CD4-positive, alpha-beta T cell (primary cell): ENCODE measurements at regions not wholly inside any gene's neighbourhood (a gene's known extent, or its start where the extent isn't known, plus 50 kb on each side); places are given as distances from the start of the nearest gene placed in this dataset.

Experiments used
- ATAC-seq: fragments of 200-7000 bp; cut with Tn5 transposase; one replicate; pipeline ENCODE4 v1.10.0; 2022; ENCODE audit warnings: mild to moderate bottlenecking; ENCODE audit not compliant: poor library complexity
- CTCF ChIA-PET: fragments of 350-600 bp; sonication (Branson Sonifier 250); formaldehyde crosslinking; loops from one replicate; lab custom pipeline; 2021; ENCODE audit warnings: antibody characterized with exemption, inconsistent platforms; lab: Charles Lee
- POLR2A ChIA-PET: fragments of 350-600 bp; sonication (Branson Sonifier 250); formaldehyde crosslinking; loops from one replicate; lab custom pipeline; 2021; ENCODE audit warnings: antibody characterized with exemption, inconsistent platforms; lab: Charles Lee
- DNase-seq, 14 experiments: peaks; one replicate each; pipeline ENCODE4 v3.0.0-alpha.2; 2013 to 2020; ENCODE audit warnings: mixed read lengths in 2 of 14
- H3K27ac ChIP-seq, 2 donors: one replicate each; pipeline versions ENCODE4 v1.5.1 to v1.7.0; 2013; ENCODE audit warnings: low read length in 2 of 2, low read depth in 1 of 2, mild to moderate bottlenecking in 1 of 2
- H3K27me3 ChIP-seq, 2 experiments: 1 replicate in 1 of 2; 2 replicates in 1 of 2; pipeline versions ENCODE4 v1.6.1 to v1.7.0; 2013; ENCODE audit warnings: low read length in 2 of 2, control low read depth in 1 of 2, mild to moderate bottlenecking in 1 of 2, moderate library complexity in 1 of 2; ENCODE audit not compliant: insufficient read depth in 2 of 2, control insufficient read depth in 1 of 2
- H3K36me3 ChIP-seq: one replicate; pipeline ENCODE4 v1.6.1; 2013; ENCODE audit warnings: low read length, control low read depth; ENCODE audit not compliant: insufficient read depth
- H3K4me1 ChIP-seq: one replicate; pipeline ENCODE4 v1.6.1; 2013; ENCODE audit warnings: low read length, control low read depth; ENCODE audit not compliant: insufficient read depth
- H3K4me3 ChIP-seq: one replicate; pipeline ENCODE4 v1.5.1; 2013; ENCODE audit warnings: mild to moderate bottlenecking, low read length, moderate library complexity
- H3K9me3 ChIP-seq, 2 experiments: 1 replicate in 1 of 2; 2 replicates in 1 of 2; pipeline versions ENCODE4 v1.6.1 to v1.7.0; 2013; ENCODE audit warnings: low read length in 2 of 2, mild to moderate bottlenecking in 2 of 2, control low read depth in 1 of 2, moderate library complexity in 1 of 2; ENCODE audit not compliant: control insufficient read depth in 1 of 2, insufficient read depth in 1 of 2
- H3K27ac Mint-ChIP-seq: one replicate; pipeline ENCODE4 v1.8.0; 2020; ENCODE audit warnings: mixed read lengths
- H3K27me3 Mint-ChIP-seq: one replicate; pipeline ENCODE4 v1.8.0; 2021; ENCODE audit warnings: mixed read lengths
- H3K36me3 Mint-ChIP-seq: one replicate; pipeline ENCODE4 v1.8.0; 2021; ENCODE audit warnings: low read depth, mixed read lengths
- H3K4me1 Mint-ChIP-seq: one replicate; pipeline ENCODE4 v1.8.0; 2021; ENCODE audit warnings: low read depth, mixed read lengths
- H3K4me3 Mint-ChIP-seq: one replicate; pipeline ENCODE4 v1.8.0; 2020; ENCODE audit warnings: mild to moderate bottlenecking, mixed read lengths
- H3K9me3 Mint-ChIP-seq: one replicate; pipeline ENCODE4 v1.8.0; 2020; ENCODE audit warnings: mixed read lengths
- intact Hi-C, 2 experiments: fragments of 100-400 bp; cut with DNase I in 1 of 2; cut with micrococcal nuclease in 1 of 2; formaldehyde crosslinking; loops; one replicate each; pipeline versions ENCODE4 v1.15.1 to v1.9.0; 2023 to 2025; cut with DNase I, micrococcal nuclease
- TF ChIP-seq, protein P1 (sequence below): fragments of 200-600 bp; IDR thresholded peaks from one replicate; pipeline ENCODE4 v1.8.0; 2022; ENCODE audit warnings: antibody characterized with exemption, mild to moderate bottlenecking

DNA sequence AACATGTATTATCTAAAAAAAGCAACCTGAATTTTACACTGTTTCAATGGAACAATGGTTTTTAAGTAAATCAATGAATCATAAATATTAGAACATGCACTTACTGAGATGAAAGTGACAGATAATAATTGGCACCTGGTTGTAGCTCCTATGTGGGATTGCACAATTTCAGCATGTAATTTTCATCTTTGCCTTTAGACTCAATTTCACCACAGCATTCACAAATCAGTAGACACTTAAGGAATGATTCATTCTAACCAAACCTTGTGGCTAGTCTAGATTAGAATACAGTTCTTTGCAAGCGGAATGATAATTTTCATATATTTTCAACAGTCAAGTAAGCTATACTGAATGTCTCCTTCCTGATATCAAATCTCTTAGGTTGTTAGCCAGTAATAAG is 853.4 kb downstream of the KCNT2 start:
- DNase-seq (no peak), ATAC-seq (no peak)
- TF ChIP-seq, protein P1, sequence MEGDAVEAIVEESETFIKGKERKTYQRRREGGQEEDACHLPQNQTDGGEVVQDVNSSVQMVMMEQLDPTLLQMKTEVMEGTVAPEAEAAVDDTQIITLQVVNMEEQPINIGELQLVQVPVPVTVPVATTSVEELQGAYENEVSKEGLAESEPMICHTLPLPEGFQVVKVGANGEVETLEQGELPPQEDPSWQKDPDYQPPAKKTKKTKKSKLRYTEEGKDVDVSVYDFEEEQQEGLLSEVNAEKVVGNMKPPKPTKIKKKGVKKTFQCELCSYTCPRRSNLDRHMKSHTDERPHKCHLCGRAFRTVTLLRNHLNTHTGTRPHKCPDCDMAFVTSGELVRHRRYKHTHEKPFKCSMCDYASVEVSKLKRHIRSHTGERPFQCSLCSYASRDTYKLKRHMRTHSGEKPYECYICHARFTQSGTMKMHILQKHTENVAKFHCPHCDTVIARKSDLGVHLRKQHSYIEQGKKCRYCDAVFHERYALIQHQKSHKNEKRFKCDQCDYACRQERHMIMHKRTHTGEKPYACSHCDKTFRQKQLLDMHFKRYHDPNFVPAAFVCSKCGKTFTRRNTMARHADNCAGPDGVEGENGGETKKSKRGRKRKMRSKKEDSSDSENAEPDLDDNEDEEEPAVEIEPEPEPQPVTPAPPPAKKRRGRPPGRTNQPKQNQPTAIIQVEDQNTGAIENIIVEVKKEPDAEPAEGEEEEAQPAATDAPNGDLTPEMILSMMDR = no peak
- H3K4me3 Mint-ChIP-seq = no peak overlapping the region
- ChIA-PET CTCF (no interaction called here), POLR2A (no interaction called here)
- no peaks in the 10 kb centered on the region for H3K4me1 Mint-ChIP-seq
- H3K36me3 Mint-ChIP-seq = no peaks in the 10 kb centered on the region
- H3K27me3 Mint-ChIP-seq = no peaks in the 10 kb centered on the region
- H3K4me1 ChIP-seq = no peaks in the 10 kb centered on the region
- no peak overlapping the region for H3K27ac ChIP-seq
- H3K27ac Mint-ChIP-seq = no peak overlapping the region
- no peaks in the 10 kb centered on the region for H3K9me3 Mint-ChIP-seq
- H3K36me3 ChIP-seq = no peaks in the 10 kb centered on the region
- intact Hi-C loops = no loop called here
- no peak overlapping the region for H3K4me3 ChIP-seq
- H3K27me3 ChIP-seq = no peaks in the 10 kb centered on the region
- no peaks in the 10 kb centered on the region for H3K9me3 ChIP-seq

DNA sequence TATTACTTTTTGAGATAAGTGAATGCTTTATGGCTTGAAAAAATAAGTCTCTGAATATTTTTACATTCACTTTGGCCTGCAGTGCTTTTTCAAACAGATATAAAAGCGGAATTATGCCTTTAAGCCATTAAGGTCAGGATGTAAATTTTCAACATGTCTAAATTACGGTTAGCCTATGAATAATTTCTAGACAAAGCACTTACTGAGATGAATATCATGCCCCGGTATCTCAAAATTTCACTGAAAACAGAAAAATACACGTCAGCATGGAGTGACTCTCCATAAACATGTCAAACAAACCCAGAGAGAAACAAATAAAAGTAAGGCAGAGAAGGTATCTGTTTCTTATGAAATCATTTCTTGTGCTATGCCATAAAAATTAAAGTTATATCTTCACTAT is 853.9 kb downstream of the KCNT2 start:
- no peak for DNase-seq
- H3K27ac ChIP-seq = no peak overlapping the region
- no peaks in the 10 kb centered on the region for H3K9me3 ChIP-seq
- H3K36me3 ChIP-seq = no peaks in the 10 kb centered on the region
- TF ChIP-seq, protein P1 = no peak
- intact Hi-C loops = no loop called here
- no peaks in the 10 kb centered on the region for H3K27me3 ChIP-seq
- ATAC-seq = no peak
- H3K9me3 Mint-ChIP-seq = no peaks in the 10 kb centered on the region
- ChIA-PET CTCF (no interaction called here), POLR2A (no interaction called here)
- H3K4me3 Mint-ChIP-seq = no peak overlapping the region
- no peaks in the 10 kb centered on the region for H3K4me1 ChIP-seq
- no peaks in the 10 kb centered on the region for H3K4me1 Mint-ChIP-seq
- H3K27ac Mint-ChIP-seq = no peak overlapping the region
- no peaks in the 10 kb centered on the region for H3K36me3 Mint-ChIP-seq
- H3K27me3 Mint-ChIP-seq = no peaks in the 10 kb centered on the region
- H3K4me3 ChIP-seq = no peak overlapping the region

DNA sequence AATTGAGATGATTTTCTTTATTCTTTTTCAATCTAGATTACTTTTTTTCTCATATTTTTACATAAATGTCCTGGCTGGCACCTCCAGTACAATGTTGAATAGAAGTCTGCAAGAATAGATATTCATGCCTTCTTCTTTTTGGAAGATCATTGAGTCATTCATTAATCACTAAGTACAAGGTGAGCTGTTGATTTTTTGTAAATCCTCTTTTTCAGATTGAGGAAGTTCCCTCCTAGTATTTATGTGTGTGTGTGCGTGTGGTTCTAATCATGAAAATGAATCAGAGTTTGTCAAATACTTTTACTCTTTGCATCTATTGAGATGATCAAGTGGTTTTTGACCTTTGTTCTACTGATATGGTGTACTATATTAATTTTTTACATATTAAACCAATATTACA is 859.3 kb downstream of the KCNT2 start:
- H3K4me3 Mint-ChIP-seq = no peak overlapping the region
- H3K27me3 Mint-ChIP-seq = no peaks in the 10 kb centered on the region
- TF ChIP-seq, protein P1 = no peak
- H3K36me3 Mint-ChIP-seq = no peaks in the 10 kb centered on the region
- intact Hi-C loops = no loop called here
- H3K27ac Mint-ChIP-seq = no peak overlapping the region
- no peaks in the 10 kb centered on the region for H3K4me1 Mint-ChIP-seq
- ChIA-PET CTCF (no interaction called here), POLR2A (no interaction called here)
- H3K4me1 ChIP-seq = no peaks in the 10 kb centered on the region
- DNase-seq (no peak), ATAC-seq (no peak)
- H3K27me3 ChIP-seq = no peaks in the 10 kb centered on the region
- no peaks in the 10 kb centered on the region for H3K9me3 Mint-ChIP-seq
- peaks cover 0 to 5% of the 10 kb centered on the region in 2 experiments for H3K9me3 ChIP-seq
- H3K4me3 ChIP-seq = no peak overlapping the region
- H3K27ac ChIP-seq = no peak overlapping the region
- H3K36me3 ChIP-seq = no peaks in the 10 kb centered on the region
